ENCODE measurements at regions not wholly inside any gene's neighbourhood (a gene's known extent, or its start where the extent isn't known, plus 50 kb on each side); places are given as distances from the start of the nearest gene placed in this dataset.

- Histone ChIP-seq H2AFZ (ENCODE audit: low read depth, low read length) (no peak overlapping the region), H3K9ac (ENCODE audit: insufficient read depth in 1 of 2, low read depth in 2 of 2, low read length in 2 of 2) (no peak overlapping the region), H3K27me3 (ENCODE audit: control insufficient read depth in 2 of 2, insufficient read depth in 2 of 2, low read length in 2 of 2) (no peaks in the 10 kb centered on the region; a peak in 2 of 5 replicates), H3K4me1 (replicated peaks in 1 of 2; ENCODE audit: control insufficient read depth in 2 of 2, insufficient read depth in 2 of 2, low read length in 2 of 2) (no peaks in the 10 kb centered on the region), H4K20me1 (replicated peaks; ENCODE audit: control insufficient read depth, insufficient read depth, low read length) (no peaks in the 10 kb centered on the region), H3K4me2 (ENCODE audit: insufficient read depth, low read length) (no peak overlapping the region), H3K4me3 (no peak overlapping the region), H3K9me1 (ENCODE audit: control insufficient read depth, insufficient read depth, low read length) (no peaks in the 10 kb centered on the region), H3K9me3 (replicated peaks; ENCODE audit: control insufficient read depth, insufficient read depth, low read depth, low read length) (no peaks in the 10 kb centered on the region), H3K79me2 (ENCODE audit: control insufficient read depth, insufficient read depth, low read length) (no peaks in the 10 kb centered on the region), H3K36me3 (ENCODE audit: control insufficient read depth, insufficient read depth, low read length) (no peaks in the 10 kb centered on the region), H3K27ac (ENCODE audit: extremely low read depth, low read depth, low read length) (no peak overlapping the region)
- in situ Hi-C loops (cut with MboI) = no loop called here
- FAIRE-seq (no peak), DNase-seq (ENCODE audit: extremely low read depth in 1 of 4, low spot score in 3 of 4) (no peak), ATAC-seq (no peak)
- no TSS peak for BruUV-seq (replicated peaks)
- intact Hi-C loops (cut with micrococcal nuclease) = no loop called here
- ChIA-PET CTCF (ENCODE audit: low intra/inter-chr PET ratio) (no interaction called here), POLR2A (interaction anchor here (1.2 kb wide), 1 partner anchor 10 kb away, joined by 3 read pairs; no protein-coding TSS in a partner anchor)
- TF ChIP-seq, protein P1, sequence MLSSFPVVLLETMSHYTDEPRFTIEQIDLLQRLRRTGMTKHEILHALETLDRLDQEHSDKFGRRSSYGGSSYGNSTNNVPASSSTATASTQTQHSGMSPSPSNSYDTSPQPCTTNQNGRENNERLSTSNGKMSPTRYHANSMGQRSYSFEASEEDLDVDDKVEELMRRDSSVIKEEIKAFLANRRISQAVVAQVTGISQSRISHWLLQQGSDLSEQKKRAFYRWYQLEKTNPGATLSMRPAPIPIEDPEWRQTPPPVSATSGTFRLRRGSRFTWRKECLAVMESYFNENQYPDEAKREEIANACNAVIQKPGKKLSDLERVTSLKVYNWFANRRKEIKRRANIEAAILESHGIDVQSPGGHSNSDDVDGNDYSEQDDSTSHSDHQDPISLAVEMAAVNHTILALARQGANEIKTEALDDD (IDR thresholded peaks at IDR 0.05) = no peak
- TF ChIP-seq HNRNPH1 (optimal IDR thresholded peaks at IDR 0.05; ENCODE audit: low read depth, low read length) (no peak), HNRNPL (IDR thresholded peaks at IDR 0.05; ENCODE audit: low read depth, low read length) (no peak)
- 2% methylated on average over 5 of the region's 5 CpGs for WGBS (ENCODE audit: insufficient coverage, low coverage, missing lambda C conversion rate)
Observed at GRCh38 chr12:75764091-75764841, 252.9 kb upstream of the KRR1 start.
